HepG2 (cell line): ENCODE measurements at regions not wholly inside any gene's neighbourhood (a gene's known extent, or its start where the extent isn't known, plus 50 kb on each side); places are given as distances from the start of the nearest gene placed in this dataset.

Experiments used
- ATAC-seq: fragments of 200-7000 bp; cut with Tn5 transposase; 3 replicates; pipeline ENCODE4 v1.9.1; 2020; ENCODE audit warnings: mild to moderate bottlenecking, moderate library complexity
- BruUV-seq: library from RNA; stranded (reverse); fragments of 400-500 nt; replicated peaks from 2 replicates; lab custom pipeline; 2021; lab: Mats Ljungman, UMichigan
- CTCF ChIA-PET: fragments of 300-600 bp; formaldehyde crosslinking; extraction: SDS; loops from one replicate; lab custom pipeline; 2021; ENCODE audit warnings: low total read pairs, inconsistent platforms, low intra/inter-chr PET ratio; lab: Yijun Ruan, JAX
- POLR2A ChIA-PET: fragments of 350-600 bp; sonication (Branson Sonifier 250); formaldehyde crosslinking; loops from one replicate; lab custom pipeline; 2020; ENCODE audit warnings: antibody characterized with exemption, inconsistent platforms; lab: Yijun Ruan, JAX
- DNase-seq: peaks from one replicate; pipeline ENCODE4 v3.0.0-alpha.2; 2015; ENCODE audit warnings: low spot score
- FAIRE-seq: peaks from 3 replicates; lab custom pipeline; 2011; peaks lifted over from hg19 to GRCh38; lab: Jason Lieb, UNC
- H2AFZ ChIP-seq: one replicate; pipeline ENCODE4 v1.6.1; 2011; ENCODE audit warnings: low read length, inconsistent platforms
- H3K27ac ChIP-seq: fragments of 300-600 bp; 3 replicates; pipeline ENCODE4 v1.8.0; 2011; ENCODE audit warnings: mixed run types, mild to moderate bottlenecking, mixed read lengths, low read length, inconsistent platforms; ENCODE audit not compliant: insufficient read depth; ENCODE audit errors: extremely low read length
- H3K27me3 ChIP-seq, 2 experiments: fragments of 200-600 bp in 1 of 2; 2 replicates in 1 of 2; 3 replicates in 1 of 2; pipeline versions ENCODE4 v1.6.0 to v1.8.0; 2011; ENCODE audit warnings: low read length in 2 of 2, mild to moderate bottlenecking in 2 of 2, moderate library complexity in 2 of 2, inconsistent platforms in 1 of 2; ENCODE audit not compliant: insufficient read depth in 2 of 2, control insufficient read depth in 1 of 2
- H3K36me3 ChIP-seq, 2 experiments: fragments of 200-600 bp in 1 of 2; replicated peaks in 1 of 2; 2 replicates in 1 of 2; 3 replicates in 1 of 2; pipeline versions ENCODE4 v1.5.1 to v1.8.0; 2011; ENCODE audit warnings: low read length in 2 of 2, inconsistent platforms in 1 of 2; ENCODE audit not compliant: insufficient read depth in 2 of 2, control insufficient read depth in 1 of 2
- H3K4me1 ChIP-seq: 2 replicates; pipeline ENCODE4 v1.5.1; 2012; ENCODE audit warnings: low read length, inconsistent platforms; ENCODE audit not compliant: insufficient read depth
- H3K4me2 ChIP-seq: 2 replicates; pipeline ENCODE4 v1.6.0; 2011; ENCODE audit warnings: low read depth, low read length, inconsistent platforms
- H3K4me3 ChIP-seq, 3 experiments: fragments of 200-600 bp in 1 of 3; sonication (generic), shearing (Covaris generic) in 1 of 3; replicated peaks in 1 of 3; 2 replicates each; pipeline ENCODE4 v1.5.1; 2011 to 2016; ENCODE audit warnings: low read length in 3 of 3, inconsistent platforms in 2 of 3, low read depth in 2 of 3, mild to moderate bottlenecking in 2 of 3, control low read depth in 1 of 3, mixed read lengths in 1 of 3; ENCODE audit not compliant: insufficient read depth in 1 of 3
- H3K79me2 ChIP-seq: one replicate; pipeline ENCODE4 v1.6.1; 2011; ENCODE audit warnings: low read length, inconsistent platforms; ENCODE audit not compliant: insufficient read depth
- H3K9ac ChIP-seq: 2 replicates; pipeline ENCODE4 v1.6.0; 2011; ENCODE audit warnings: mild to moderate bottlenecking, low read depth, low read length, inconsistent platforms; ENCODE audit not compliant: insufficient read depth
- H3K9me3 ChIP-seq: 2 replicates; pipeline ENCODE4 v1.5.1; 2012; ENCODE audit warnings: mild to moderate bottlenecking, low read length
- H4K20me1 ChIP-seq: 2 replicates; pipeline ENCODE4 v1.6.0; 2011; ENCODE audit warnings: inconsistent platforms, mild to moderate bottlenecking, low read length, moderate library complexity; ENCODE audit not compliant: insufficient read depth
- CENPBD1 ChIP-seq: sonication (generic); formaldehyde crosslinking; IDR thresholded peaks from 2 replicates; pipeline ENCODE4 v1.8.0; 2022; ENCODE audit warnings: missing genetic modification reagents, low read depth, mild to moderate bottlenecking, borderline replicate concordance
- NCOA2 ChIP-seq: sonication (generic); formaldehyde crosslinking; IDR thresholded peaks from 2 replicates; pipeline ENCODE4 v1.8.0; 2022; ENCODE audit warnings: inconsistent platforms
- ZNF256 ChIP-seq: sonication (generic); formaldehyde crosslinking; conservative IDR thresholded peaks from 2 replicates; pipeline ENCODE4 v1.4.0; 2020; ENCODE audit warnings: missing genetic modification reagents
- ZNF382 ChIP-seq: sonication (generic); formaldehyde crosslinking; IDR thresholded peaks from 2 replicates; pipeline ENCODE4 v1.5.0; 2020; ENCODE audit warnings: missing genetic modification reagents, mild to moderate bottlenecking, borderline replicate concordance
- ZNF776 ChIP-seq: sonication (generic); formaldehyde crosslinking; IDR thresholded peaks from 2 replicates; pipeline ENCODE4 v1.4.0; 2020; ENCODE audit warnings: mild to moderate bottlenecking, missing genetic modification reagents
- WGBS: methylation state at CpG from one replicate; pipeline ENCODE4 v1.1.6; 2017; ENCODE audit warnings: low lambda C conversion rate; 5-methylcytosine and 5-hydroxymethylcytosine counted together
- in situ Hi-C: cut with HindIII; loops from 2 replicates; pipeline ENCODE4 v1.10.0; 2017; ENCODE audit warnings: low pct_unique_long_range_greater_than_20kb; ENCODE audit not compliant: extremely low pct_ligation_motif_present
- intact Hi-C: fragments of 100-400 bp; cut with micrococcal nuclease; formaldehyde crosslinking; loops from one replicate; pipeline ENCODE4 v1.10.0; 2022; ENCODE audit not compliant: unreplicated experiment
- TF ChIP-seq, protein P1 (sequence below): IDR thresholded peaks from 2 replicates; pipeline ENCODE4 v1.6.1; 2016; ENCODE audit warnings: mild to moderate bottlenecking, missing biosample characterization, missing genetic modification reagents
- TF ChIP-seq, protein P2 (sequence below): sonication (generic); formaldehyde crosslinking; IDR thresholded peaks from 2 replicates; pipeline ENCODE4 v1.4.0; 2020; ENCODE audit warnings: mild to moderate bottlenecking, missing genetic modification reagents

DNA sequence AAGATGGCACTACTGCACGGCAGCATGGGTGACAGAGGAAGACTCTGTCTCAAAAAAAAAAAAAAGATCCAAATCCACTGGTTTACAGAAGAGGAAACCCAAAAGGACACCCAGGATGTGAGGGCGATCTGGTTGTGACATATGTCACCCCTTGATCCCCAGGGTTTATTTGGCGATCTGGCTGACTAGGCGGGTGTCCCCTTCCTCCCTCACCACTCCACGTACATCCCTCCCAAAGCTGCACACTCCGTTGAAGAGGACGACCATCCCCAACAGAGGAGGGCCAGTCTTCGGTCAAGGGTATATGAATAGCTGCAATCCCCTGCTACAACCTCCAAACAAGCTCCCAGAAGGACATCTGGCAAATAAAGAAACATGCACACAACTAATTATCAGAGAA, 111.6 kb downstream of the HTR5A start:
- TF ChIP-seq ZNF256 (CRISPR knock-in tag) (no peak), NCOA2 (no peak)
- CTCF ChIA-PET = no interaction called here
- no peaks in the 10 kb centered on the region for H3K79me2 ChIP-seq
- H3K9me3 ChIP-seq = peaks cover 37% of the 10 kb centered on the region
- no peak overlapping the region for H2AFZ ChIP-seq
- 16% methylated on average over 3 of the region's 8 CpGs for WGBS
- H3K27me3 ChIP-seq = peaks cover 0 to 7% of the 10 kb centered on the region in 2 experiments; a peak in 1 of 5 replicates
- H3K4me3 ChIP-seq = no peak overlapping the region
- no TSS peak for BruUV-seq
- H3K27ac ChIP-seq = no peak overlapping the region
- in situ Hi-C loops (no loop called here), intact Hi-C loops (no loop called here)
- H4K20me1 ChIP-seq = no peaks in the 10 kb centered on the region
- no peak for ATAC-seq
- no peak overlapping the region for H3K9ac ChIP-seq
- H3K4me1 ChIP-seq = no peaks in the 10 kb centered on the region
- DNase-seq = no peak
- no peaks in the 10 kb centered on the region for H3K36me3 ChIP-seq
- POLR2A ChIA-PET = no interaction called here
- no peak for FAIRE-seq
- H3K4me2 ChIP-seq = no peak overlapping the region

DNA sequence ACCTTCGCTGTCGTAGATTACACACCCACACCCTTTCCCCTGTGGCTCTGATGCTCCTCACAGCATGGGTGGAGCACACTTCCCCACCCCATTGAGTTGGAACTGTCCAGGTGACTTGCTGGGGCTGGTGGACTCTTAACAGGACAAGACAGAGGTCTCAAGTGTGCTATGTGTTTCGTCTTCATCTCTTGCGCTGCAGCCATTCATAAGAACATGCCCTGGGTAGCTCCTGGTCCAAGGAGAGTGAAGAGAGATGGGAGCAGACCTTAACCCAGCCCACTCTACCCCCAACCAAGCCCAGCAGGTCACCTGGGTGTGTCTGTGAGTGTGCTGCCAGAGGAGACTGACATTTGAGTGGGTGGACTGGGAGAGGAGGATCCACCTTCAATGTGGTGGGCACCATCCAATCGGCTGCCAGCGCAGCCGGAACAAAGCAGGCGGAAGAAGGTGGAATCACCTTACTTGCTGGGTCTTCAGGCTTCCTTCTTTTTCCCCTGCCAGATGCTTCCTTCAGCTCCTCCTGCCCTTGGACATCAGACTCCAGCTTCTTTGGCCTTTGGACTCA, 112.4 kb downstream of the HTR5A start:
- in situ Hi-C loops = no loop called here
- TF ChIP-seq CENPBD1 (CRISPR knock-in tag) (no peak), ZNF382 (CRISPR knock-in tag) (no peak), ZNF776 (CRISPR knock-in tag) (no peak)
- TF ChIP-seq, protein P1, sequence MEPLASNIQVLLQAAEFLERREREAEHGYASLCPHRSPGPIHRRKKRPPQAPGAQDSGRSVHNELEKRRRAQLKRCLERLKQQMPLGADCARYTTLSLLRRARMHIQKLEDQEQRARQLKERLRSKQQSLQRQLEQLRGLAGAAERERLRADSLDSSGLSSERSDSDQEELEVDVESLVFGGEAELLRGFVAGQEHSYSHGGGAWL (CRISPR knock-in tag) = no peak
- TF ChIP-seq, protein P2, sequence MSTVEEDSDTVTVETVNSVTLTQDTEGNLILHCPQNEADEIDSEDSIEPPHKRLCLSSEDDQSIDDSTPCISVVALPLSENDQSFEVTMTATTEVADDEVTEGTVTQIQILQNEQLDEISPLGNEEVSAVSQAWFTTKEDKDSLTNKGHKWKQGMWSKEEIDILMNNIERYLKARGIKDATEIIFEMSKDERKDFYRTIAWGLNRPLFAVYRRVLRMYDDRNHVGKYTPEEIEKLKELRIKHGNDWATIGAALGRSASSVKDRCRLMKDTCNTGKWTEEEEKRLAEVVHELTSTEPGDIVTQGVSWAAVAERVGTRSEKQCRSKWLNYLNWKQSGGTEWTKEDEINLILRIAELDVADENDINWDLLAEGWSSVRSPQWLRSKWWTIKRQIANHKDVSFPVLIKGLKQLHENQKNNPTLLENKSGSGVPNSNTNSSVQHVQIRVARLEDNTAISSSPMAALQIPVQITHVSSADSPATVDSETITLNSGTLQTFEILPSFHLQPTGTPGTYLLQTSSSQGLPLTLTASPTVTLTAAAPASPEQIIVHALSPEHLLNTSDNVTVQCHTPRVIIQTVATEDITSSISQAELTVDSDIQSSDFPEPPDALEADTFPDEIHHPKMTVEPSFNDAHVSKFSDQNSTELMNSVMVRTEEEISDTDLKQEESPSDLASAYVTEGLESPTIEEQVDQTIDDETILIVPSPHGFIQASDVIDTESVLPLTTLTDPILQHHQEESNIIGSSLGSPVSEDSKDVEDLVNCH (CRISPR knock-in tag) = no peak
- no TSS peak for BruUV-seq

More for the DNA sequence above, 112.4 kb downstream of the HTR5A start:
- intact Hi-C loops = no loop called here
- no peaks in the 10 kb centered on the region for H4K20me1 ChIP-seq
- ChIA-PET POLR2A (no interaction called here), CTCF (no interaction called here)
- H3K4me1 ChIP-seq = no peaks in the 10 kb centered on the region
- H3K79me2 ChIP-seq = no peaks in the 10 kb centered on the region
- no peak for FAIRE-seq
- H3K27me3 ChIP-seq = peaks cover 0 to 7% of the 10 kb centered on the region in 2 experiments; a peak in 1 of 5 replicates
- no peak overlapping the region for H3K9ac ChIP-seq
- H3K4me2 ChIP-seq = no peak overlapping the region
- WGBS = 73% methylated on average over 8 of the region's 8 CpGs
- H3K36me3 ChIP-seq = no peaks in the 10 kb centered on the region
- no peak overlapping the region for H3K4me3 ChIP-seq
- peaks cover 43% of the 10 kb centered on the region for H3K9me3 ChIP-seq
- no peak for DNase-seq
- no peak overlapping the region for H2AFZ ChIP-seq
- no peak for ATAC-seq
- H3K27ac ChIP-seq = no peak overlapping the region
